ENCODE measurements at regions not wholly inside any gene's neighbourhood (a gene's known extent, or its start where the extent isn't known, plus 50 kb on each side); places are given as distances from the start of the nearest gene placed in this dataset.

DNA sequence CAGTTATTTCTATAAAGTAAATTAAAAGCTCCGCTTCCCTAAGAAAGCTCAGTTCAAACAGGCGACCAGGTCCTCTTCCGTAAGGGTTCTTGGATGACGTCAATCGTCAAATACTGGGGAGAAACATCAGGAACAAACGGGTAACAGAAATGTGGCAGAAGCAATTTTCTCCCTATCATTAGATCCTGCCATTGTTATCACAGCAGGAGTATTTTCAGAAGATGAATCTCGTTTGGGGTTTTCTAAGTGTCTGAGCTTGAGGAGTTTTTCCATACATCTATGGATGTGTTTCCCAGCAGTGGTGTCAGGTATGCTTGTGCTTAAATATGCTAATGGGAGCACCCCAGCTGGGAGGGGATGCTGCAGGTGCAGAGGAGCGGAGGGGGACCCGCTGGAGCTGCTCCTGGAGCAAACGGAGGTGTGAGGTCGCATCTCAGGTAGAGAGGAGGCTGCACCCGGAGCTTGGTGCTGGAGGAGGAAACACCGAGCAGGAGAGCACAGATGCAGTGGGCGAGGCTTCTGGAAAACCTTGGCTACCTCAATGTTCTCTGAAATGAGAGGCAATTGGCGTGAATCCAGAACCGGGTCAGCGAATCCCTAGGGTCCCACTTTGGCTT lies 795.5 kb downstream of the AACS start:
- TF ChIP-seq, protein P1, sequence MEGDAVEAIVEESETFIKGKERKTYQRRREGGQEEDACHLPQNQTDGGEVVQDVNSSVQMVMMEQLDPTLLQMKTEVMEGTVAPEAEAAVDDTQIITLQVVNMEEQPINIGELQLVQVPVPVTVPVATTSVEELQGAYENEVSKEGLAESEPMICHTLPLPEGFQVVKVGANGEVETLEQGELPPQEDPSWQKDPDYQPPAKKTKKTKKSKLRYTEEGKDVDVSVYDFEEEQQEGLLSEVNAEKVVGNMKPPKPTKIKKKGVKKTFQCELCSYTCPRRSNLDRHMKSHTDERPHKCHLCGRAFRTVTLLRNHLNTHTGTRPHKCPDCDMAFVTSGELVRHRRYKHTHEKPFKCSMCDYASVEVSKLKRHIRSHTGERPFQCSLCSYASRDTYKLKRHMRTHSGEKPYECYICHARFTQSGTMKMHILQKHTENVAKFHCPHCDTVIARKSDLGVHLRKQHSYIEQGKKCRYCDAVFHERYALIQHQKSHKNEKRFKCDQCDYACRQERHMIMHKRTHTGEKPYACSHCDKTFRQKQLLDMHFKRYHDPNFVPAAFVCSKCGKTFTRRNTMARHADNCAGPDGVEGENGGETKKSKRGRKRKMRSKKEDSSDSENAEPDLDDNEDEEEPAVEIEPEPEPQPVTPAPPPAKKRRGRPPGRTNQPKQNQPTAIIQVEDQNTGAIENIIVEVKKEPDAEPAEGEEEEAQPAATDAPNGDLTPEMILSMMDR (IDR thresholded peaks at IDR 0.05; ENCODE audit: extremely low read depth in 1 of 2, insufficient read depth in 1 of 2, low read depth in 1 of 2, low read length in 2 of 2), result no peak
- no peak for TF ChIP-seq POLR2A (IDR thresholded peaks at IDR 0.05; ENCODE audit: low read depth, low read length)

Measured in endothelial cell of umbilical vein (primary cell).